ENCODE measurements at regions not wholly inside any gene's neighbourhood (a gene's known extent, or its start where the extent isn't known, plus 50 kb on each side); places are given as distances from the start of the nearest gene placed in this dataset.

DNA sequence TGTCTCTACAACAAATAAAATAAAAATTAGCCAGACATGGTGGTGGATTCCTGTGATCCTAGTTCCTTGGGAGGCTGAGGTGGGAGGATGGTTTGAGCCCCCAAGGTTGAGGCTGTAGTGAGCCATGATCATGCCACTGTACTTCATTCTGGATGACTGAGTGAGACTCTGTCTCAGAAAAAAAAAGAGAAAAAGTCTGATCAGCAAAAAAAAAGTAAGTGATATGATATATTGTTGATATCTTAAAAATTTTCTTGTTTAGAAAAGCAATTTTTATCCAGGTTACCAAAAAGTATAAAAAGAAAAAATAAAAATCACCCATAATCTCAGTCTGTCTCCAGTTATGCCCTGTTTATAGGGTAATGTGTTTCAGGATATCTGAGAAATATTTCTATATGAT lies 251.4 kb downstream of the OTOL1 start:
- no peaks in the 10 kb centered on the region for H3K9me3 ChIP-seq
- no peak overlapping the region for H3K27ac ChIP-seq
- DNase-seq (ENCODE audit: low spot score in 2 of 2) = no peak
- no peaks in the 10 kb centered on the region for H3K36me3 ChIP-seq
- H3K27me3 ChIP-seq = no peaks in the 10 kb centered on the region
- intact Hi-C loops (cut with DNase I) = no loop called here
- no peak overlapping the region for H3K4me3 ChIP-seq
- no peak for TF ChIP-seq CTCF (IDR thresholded peaks at IDR 0.05)
- H3K4me1 ChIP-seq = no peaks in the 10 kb centered on the region

DNA sequence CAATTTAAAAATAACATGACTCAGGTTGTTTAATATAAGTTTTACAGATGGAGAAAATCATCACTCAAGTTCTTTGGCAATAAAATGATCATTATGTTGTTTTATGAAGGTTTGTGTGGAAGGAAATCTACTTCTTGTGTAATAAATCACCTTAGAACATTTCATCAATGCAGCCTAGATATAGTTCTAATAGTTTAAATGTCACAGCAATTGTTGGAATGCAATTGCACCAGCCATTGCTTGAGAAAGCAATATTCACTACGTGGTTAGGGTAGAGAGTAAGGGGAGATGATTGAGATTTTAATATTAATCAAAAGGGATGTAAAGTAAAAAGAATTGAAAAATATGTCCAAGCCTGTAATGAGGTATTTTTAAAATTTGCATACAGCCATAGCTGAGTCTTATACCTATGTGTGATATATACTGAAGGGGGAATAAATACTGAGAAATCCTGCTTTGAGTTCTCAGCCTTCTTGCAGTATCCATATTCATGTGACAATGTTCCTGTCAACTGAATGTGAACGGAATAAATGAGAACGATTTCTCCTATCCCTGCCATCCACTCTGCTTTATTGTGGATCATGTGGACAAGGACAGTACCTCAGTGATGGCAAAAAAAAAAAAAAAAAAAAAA lies 257.9 kb downstream of the OTOL1 start:
- TF ChIP-seq CTCF (IDR thresholded peaks at IDR 0.05) = no peak
- no peaks in the 10 kb centered on the region for H3K36me3 ChIP-seq
- H3K27me3 ChIP-seq = no peaks in the 10 kb centered on the region
- intact Hi-C loops (cut with DNase I) = no loop called here
- H3K27ac ChIP-seq = no peak overlapping the region
- H3K4me1 ChIP-seq = no peaks in the 10 kb centered on the region
- H3K9me3 ChIP-seq = no peaks in the 10 kb centered on the region
- DNase-seq (ENCODE audit: low spot score in 2 of 2) = no peak
- H3K4me3 ChIP-seq = no peak overlapping the region

GRCh38 chr3:161759444-161759843 lies 262.8 kb downstream of the OTOL1 start:
- no peak overlapping the region for H3K27ac ChIP-seq
- no peak for DNase-seq (ENCODE audit: low spot score in 2 of 2)
- H3K36me3 ChIP-seq = no peaks in the 10 kb centered on the region
- no peaks in the 10 kb centered on the region for H3K27me3 ChIP-seq
- H3K9me3 ChIP-seq = no peaks in the 10 kb centered on the region
- no peak for TF ChIP-seq CTCF (IDR thresholded peaks at IDR 0.05)
- H3K4me3 ChIP-seq = no peak overlapping the region
- H3K4me1 ChIP-seq = no peaks in the 10 kb centered on the region
- intact Hi-C loops (cut with DNase I) = no loop called here

GRCh38 chr3:161766331-161766730 lies 269.7 kb downstream of the OTOL1 start:
- TF ChIP-seq CTCF (IDR thresholded peaks at IDR 0.05) = no peak
- DNase-seq (ENCODE audit: low spot score in 2 of 2) = no peak
- Histone ChIP-seq H3K4me1 (no peaks in the 10 kb centered on the region), H3K27me3 (no peaks in the 10 kb centered on the region), H3K9me3 (no peaks in the 10 kb centered on the region), H3K4me3 (no peak overlapping the region), H3K27ac (no peak overlapping the region), H3K36me3 (no peaks in the 10 kb centered on the region)
- intact Hi-C loops (cut with DNase I) = no loop called here

DNA sequence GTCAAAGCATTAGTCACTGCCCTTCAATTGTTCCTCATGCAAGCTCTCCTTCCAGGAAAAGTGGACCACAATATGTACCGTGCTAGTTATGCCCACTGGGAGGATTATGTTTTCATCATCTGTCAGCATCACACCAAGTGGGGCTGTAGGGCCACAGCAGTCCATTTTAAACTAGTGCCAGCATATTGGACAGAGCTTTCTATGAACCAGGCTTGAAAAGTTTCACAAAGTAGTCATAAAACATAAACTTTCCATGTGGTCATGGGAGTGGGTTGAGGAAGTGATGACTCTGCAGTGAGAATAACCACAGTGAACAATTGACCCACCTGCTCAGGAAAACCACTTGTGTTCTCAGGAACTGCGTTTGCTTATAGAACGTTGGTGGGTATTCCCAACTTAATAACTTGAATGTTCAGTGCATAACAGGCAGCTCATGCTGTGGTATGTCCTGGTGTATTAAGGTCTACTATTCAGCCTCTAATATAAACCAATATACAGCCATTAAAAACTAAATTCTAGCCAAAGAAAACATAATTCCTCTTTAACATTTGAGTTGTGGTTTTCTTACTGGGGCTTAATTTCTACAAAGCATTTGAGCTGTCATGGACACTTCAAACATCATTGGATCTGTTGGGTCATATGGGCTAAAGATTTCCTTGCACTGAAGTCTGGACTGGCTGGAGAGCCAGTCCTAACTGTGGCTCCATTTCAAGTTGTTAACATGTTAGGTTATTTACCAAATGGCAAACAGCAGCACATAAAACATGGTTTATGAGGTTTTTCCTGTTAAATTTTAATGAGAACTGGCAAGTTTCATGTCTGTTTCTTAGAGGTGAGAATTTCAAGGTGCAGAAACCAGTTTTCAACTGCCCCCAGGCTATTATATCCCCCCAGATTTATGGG lies 274.1 kb downstream of the OTOL1 start:
- Histone ChIP-seq H3K4me1 (no peaks in the 10 kb centered on the region), H3K4me3 (no peak overlapping the region), H3K27me3 (no peaks in the 10 kb centered on the region), H3K27ac (no peak overlapping the region), H3K36me3 (no peaks in the 10 kb centered on the region), H3K9me3 (no peaks in the 10 kb centered on the region)
- intact Hi-C loops (cut with DNase I) = no loop called here
- no peak for TF ChIP-seq CTCF (IDR thresholded peaks at IDR 0.05)
- no peak for DNase-seq (ENCODE audit: low spot score in 2 of 2)
